A549 (cell line): ENCODE measurements at regions not wholly inside any gene's neighbourhood (a gene's known extent, or its start where the extent isn't known, plus 50 kb on each side); places are given as distances from the start of the nearest gene placed in this dataset.

Experiments
- ATAC-seq, 2 experiments: fragments of 200-7000 bp in 1 of 2; fragments of >200 bp in 1 of 2; cut with Nextera tagmentation in 1 of 2; cut with Tn5 transposase in 1 of 2; 3 replicates each; pipeline versions ENCODE4 v1.8.0 to v1.9.1; 2018 to 2020; ENCODE audit warnings: mild to moderate bottlenecking in 1 of 2, moderate library complexity in 1 of 2
- CTCF ChIA-PET: fragments of 300-600 bp; sonication (Branson Sonifier 250); formaldehyde crosslinking; extraction: SDS; loops from one replicate; lab custom pipeline; 2021; ENCODE audit warnings: antibody characterized with exemption, inconsistent platforms; lab: Yijun Ruan, JAX
- POLR2A ChIA-PET: fragments of 350-600 bp; formaldehyde crosslinking; extraction: SDS; loops from one replicate; lab custom pipeline; 2021; ENCODE audit warnings: antibody characterized with exemption, inconsistent platforms; lab: Yijun Ruan, JAX
- DNase-seq, 2 experiments: peaks; one replicate each; pipeline versions ENCODE4 v3.0.0 to v3.0.0-alpha.2; 2011 to 2016; ENCODE audit warnings: low read depth in 1 of 2, low spot score in 1 of 2
- FAIRE-seq: peaks from 2 replicates; lab custom pipeline; 2011; peaks lifted over from hg19 to GRCh38; lab: Jason Lieb, UNC
- H3K27ac ChIP-seq, 2 experiments: fragments of >200 bp; sonication (Bioruptor Twin); formaldehyde crosslinking; 3 replicates each; pipeline ENCODE4 v1.5.1; 2016 to 2017
- H3K4me1 ChIP-seq: fragments of >200 bp; sonication (Bioruptor Twin); formaldehyde crosslinking; 3 replicates; pipeline ENCODE4 v1.6.1; 2016
- H3K4me2 ChIP-seq: fragments of >200 bp; sonication (Bioruptor Twin); formaldehyde crosslinking; 3 replicates; pipeline ENCODE4 v1.6.1; 2016
- H3K4me3 ChIP-seq: fragments of >200 bp; sonication (Bioruptor Twin); formaldehyde crosslinking; 3 replicates; pipeline ENCODE4 v1.5.1; 2016
- H3K9me3 ChIP-seq: fragments of >200 bp; sonication (Bioruptor Twin); formaldehyde crosslinking; 3 replicates; pipeline ENCODE4 v1.6.1; 2016
- CEBPB ChIP-seq, 2 experiments: fragments of >200 bp in 1 of 2; sonication (Bioruptor Twin) in 1 of 2; formaldehyde crosslinking in 1 of 2; IDR thresholded peaks; 2 replicates each; pipeline ENCODE4 v1.6.1; 2012 to 2016
- CHD2 ChIP-seq: fragments of 150-350 bp; IDR thresholded peaks from 2 replicates; pipeline ENCODE4 v1.6.1; 2014; ENCODE audit warnings: low read length; ENCODE audit not compliant: partially characterized antibody
- ESRRA ChIP-seq: fragments of 150-350 bp; IDR thresholded peaks from 2 replicates; pipeline ENCODE4 v1.6.1; 2014; ENCODE audit warnings: mild to moderate bottlenecking, low read length, borderline replicate concordance
- FOXS1 ChIP-seq: fragments of 250-450 bp; sonication (Bioruptor Pico); IDR thresholded peaks from 2 replicates; pipeline ENCODE4 v1.5.0; 2020; ENCODE audit warnings: mild to moderate bottlenecking, moderate library complexity
- HEYL ChIP-seq: fragments of 250-450 bp; sonication (Bioruptor Pico); IDR thresholded peaks from 2 replicates; pipeline ENCODE4 v1.8.0; 2021; ENCODE audit warnings: mild to moderate bottlenecking, moderate library complexity
- HOXA7 ChIP-seq: fragments of 250-450 bp; sonication (Bioruptor Pico); IDR thresholded peaks from 2 replicates; pipeline ENCODE4 v1.5.0; 2020; ENCODE audit warnings: mild to moderate bottlenecking, moderate library complexity
- JUN ChIP-seq, 2 experiments: fragments of >200 bp; sonication (Bioruptor Twin); formaldehyde crosslinking; IDR thresholded peaks; 2 replicates in 1 of 2; 3 replicates in 1 of 2; pipeline ENCODE4 v1.6.1; 2016 to 2017
- JUNB ChIP-seq: fragments of >200 bp; sonication (Bioruptor Twin); formaldehyde crosslinking; IDR thresholded peaks from 2 replicates; pipeline ENCODE4 v1.6.1; 2016
- MAFK ChIP-seq: fragments of 450-650 bp; IDR thresholded peaks from 2 replicates; pipeline ENCODE4 v1.6.1; 2014; ENCODE audit not compliant: partially characterized antibody
- MAZ ChIP-seq: fragments of 150-350 bp; IDR thresholded peaks from 2 replicates; pipeline ENCODE4 v1.6.1; 2014; ENCODE audit warnings: antibody characterized with exemption, low read depth, low read length, borderline replicate concordance
- MYC ChIP-seq: IDR thresholded peaks from 2 replicates; pipeline ENCODE4 v1.6.1; 2012; ENCODE audit warnings: mild to moderate bottlenecking, inconsistent platforms, low read length, improper control_type of control experiment, borderline replicate concordance
- NFE2L2 ChIP-seq: fragments of 150-350 bp; conservative IDR thresholded peaks from 2 replicates; pipeline ENCODE4 v1.6.1; 2014; ENCODE audit warnings: low read length
- PHF8 ChIP-seq: fragments of 200-600 bp; sonication (generic); IDR thresholded peaks from 2 replicates; pipeline ENCODE4 v1.6.1; 2016; ENCODE audit warnings: low read depth, mild to moderate bottlenecking, antibody characterized with exemption, moderate library complexity, borderline replicate concordance
- RAD21 ChIP-seq, 2 experiments: fragments of >200 bp in 1 of 2; sonication (Bioruptor Twin) in 1 of 2; formaldehyde crosslinking in 1 of 2; IDR thresholded peaks in 1 of 2; conservative IDR thresholded peaks in 1 of 2; 2 replicates in 1 of 2; 3 replicates in 1 of 2; pipeline ENCODE4 v1.6.1; 2012 to 2018; ENCODE audit warnings: inconsistent platforms in 1 of 2
- TP53 ChIP-seq: fragments of 250-450 bp; sonication (Bioruptor Pico); IDR thresholded peaks from 2 replicates; pipeline ENCODE4 v1.5.0; 2021; ENCODE audit warnings: mild to moderate bottlenecking, moderate library complexity
- ZC3H11A ChIP-seq: fragments of 450-650 bp; IDR thresholded peaks from 2 replicates; pipeline ENCODE4 v1.6.1; 2014; ENCODE audit warnings: antibody characterized with exemption, mild to moderate bottlenecking
- ZNF302 ChIP-seq: fragments of 250-450 bp; sonication (Bioruptor Pico); IDR thresholded peaks from 2 replicates; pipeline ENCODE4 v1.9.0; 2021; ENCODE audit warnings: inconsistent platforms, mild to moderate bottlenecking, moderate library complexity
- WGBS: methylation state at CpG from one replicate; pipeline ENCODE4 v1.1.6; 2017; ENCODE audit errors: missing lambda C conversion rate; 5-methylcytosine and 5-hydroxymethylcytosine counted together
- TF ChIP-seq, protein P1 (sequence below): IDR thresholded peaks from 2 replicates; pipeline ENCODE4 v1.6.1; 2012
- TF ChIP-seq, protein P2 (sequence below): fragments of >200 bp; sonication (Bioruptor Twin); formaldehyde crosslinking; IDR thresholded peaks from 2 replicates; pipeline ENCODE4 v1.6.1; 2016
- TF ChIP-seq, protein P3 (sequence below): fragments of 450-650 bp; IDR thresholded peaks from 2 replicates; pipeline ENCODE4 v1.6.1; 2014; ENCODE audit warnings: antibody characterized with exemption
- TF ChIP-seq, protein P4 (sequence below): fragments of >200 bp; sonication (Bioruptor Twin); formaldehyde crosslinking; IDR thresholded peaks from 3 replicates; pipeline ENCODE4 v1.6.1; 2016
- TF ChIP-seq, protein P5 (sequence below): fragments of 250-450 bp; sonication (Bioruptor Pico); IDR thresholded peaks from 2 replicates; pipeline ENCODE4 v1.5.0; 2021; ENCODE audit warnings: mild to moderate bottlenecking, moderate library complexity, borderline replicate concordance
- TF ChIP-seq, protein P6 (sequence below): IDR thresholded peaks from 2 replicates; pipeline ENCODE4 v1.6.1; 2012

DNA sequence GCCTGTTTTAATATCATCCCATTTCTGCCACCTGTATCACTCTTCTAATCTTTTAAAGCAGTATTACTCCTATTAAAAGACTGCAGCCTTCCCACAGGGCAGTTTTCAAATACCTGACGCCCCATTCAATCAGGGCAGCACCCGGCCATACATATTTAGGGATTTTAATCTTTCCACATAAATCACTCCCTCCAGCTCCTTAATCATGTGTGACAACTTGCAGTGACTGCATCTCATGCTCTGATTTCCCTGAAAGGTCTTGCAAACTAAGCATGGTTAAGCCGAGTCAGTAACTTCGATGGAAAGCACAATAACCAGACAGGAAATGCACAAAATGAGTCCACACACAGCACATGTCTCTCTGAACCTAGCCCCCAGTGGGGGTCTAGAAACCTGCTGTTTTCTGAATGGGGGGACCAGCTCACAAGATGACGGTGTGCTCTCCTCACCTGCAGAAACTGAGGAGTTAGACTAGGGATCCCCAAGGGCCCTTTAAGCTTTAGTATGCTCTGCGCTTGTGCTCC, 116.9 kb upstream of the CREB1 start:
- no peak for FAIRE-seq
- CTCF ChIA-PET = interaction anchor here (0.7 to 1.1 kb wide), 2 partner anchors 10 to 223 kb away, joined by 3 read pairs; no protein-coding TSS in a partner anchor
- Histone ChIP-seq H3K4me3 (no peak overlapping the region), H3K4me2 (no peak overlapping the region), H3K9me3 (no peaks in the 10 kb centered on the region), H3K4me1 (peaks cover 17% of the 10 kb centered on the region), H3K27ac (no peak overlapping the region)
- ATAC-seq = no peak
- no peak for DNase-seq
- TF ChIP-seq, protein P1, sequence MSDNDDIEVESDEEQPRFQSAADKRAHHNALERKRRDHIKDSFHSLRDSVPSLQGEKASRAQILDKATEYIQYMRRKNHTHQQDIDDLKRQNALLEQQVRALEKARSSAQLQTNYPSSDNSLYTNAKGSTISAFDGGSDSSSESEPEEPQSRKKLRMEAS = no peak
- TF ChIP-seq RAD21 (conservative IDR thresholded peaks at IDR 0.05 in 1 of 2, IDR thresholded peaks at IDR 0.05 in 1 of 2) (no peak), MAFK (no peak), ESRRA (no peak)
- TF ChIP-seq, protein P2, sequence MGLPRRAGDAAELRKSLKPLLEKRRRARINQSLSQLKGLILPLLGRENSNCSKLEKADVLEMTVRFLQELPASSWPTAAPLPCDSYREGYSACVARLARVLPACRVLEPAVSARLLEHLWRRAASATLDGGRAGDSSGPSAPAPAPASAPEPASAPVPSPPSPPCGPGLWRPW = no peak
- TF ChIP-seq, protein P3, sequence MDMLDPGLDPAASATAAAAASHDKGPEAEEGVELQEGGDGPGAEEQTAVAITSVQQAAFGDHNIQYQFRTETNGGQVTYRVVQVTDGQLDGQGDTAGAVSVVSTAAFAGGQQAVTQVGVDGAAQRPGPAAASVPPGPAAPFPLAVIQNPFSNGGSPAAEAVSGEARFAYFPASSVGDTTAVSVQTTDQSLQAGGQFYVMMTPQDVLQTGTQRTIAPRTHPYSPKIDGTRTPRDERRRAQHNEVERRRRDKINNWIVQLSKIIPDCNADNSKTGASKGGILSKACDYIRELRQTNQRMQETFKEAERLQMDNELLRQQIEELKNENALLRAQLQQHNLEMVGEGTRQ = no peak
- TF ChIP-seq, protein P4, sequence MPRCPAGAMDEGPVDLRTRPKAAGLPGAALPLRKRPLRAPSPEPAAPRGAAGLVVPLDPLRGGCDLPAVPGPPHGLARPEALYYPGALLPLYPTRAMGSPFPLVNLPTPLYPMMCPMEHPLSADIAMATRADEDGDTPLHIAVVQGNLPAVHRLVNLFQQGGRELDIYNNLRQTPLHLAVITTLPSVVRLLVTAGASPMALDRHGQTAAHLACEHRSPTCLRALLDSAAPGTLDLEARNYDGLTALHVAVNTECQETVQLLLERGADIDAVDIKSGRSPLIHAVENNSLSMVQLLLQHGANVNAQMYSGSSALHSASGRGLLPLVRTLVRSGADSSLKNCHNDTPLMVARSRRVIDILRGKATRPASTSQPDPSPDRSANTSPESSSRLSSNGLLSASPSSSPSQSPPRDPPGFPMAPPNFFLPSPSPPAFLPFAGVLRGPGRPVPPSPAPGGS = no peak
- POLR2A ChIA-PET = no interaction called here
- 86% methylated on average over 6 of the region's 6 CpGs for WGBS

DNA sequence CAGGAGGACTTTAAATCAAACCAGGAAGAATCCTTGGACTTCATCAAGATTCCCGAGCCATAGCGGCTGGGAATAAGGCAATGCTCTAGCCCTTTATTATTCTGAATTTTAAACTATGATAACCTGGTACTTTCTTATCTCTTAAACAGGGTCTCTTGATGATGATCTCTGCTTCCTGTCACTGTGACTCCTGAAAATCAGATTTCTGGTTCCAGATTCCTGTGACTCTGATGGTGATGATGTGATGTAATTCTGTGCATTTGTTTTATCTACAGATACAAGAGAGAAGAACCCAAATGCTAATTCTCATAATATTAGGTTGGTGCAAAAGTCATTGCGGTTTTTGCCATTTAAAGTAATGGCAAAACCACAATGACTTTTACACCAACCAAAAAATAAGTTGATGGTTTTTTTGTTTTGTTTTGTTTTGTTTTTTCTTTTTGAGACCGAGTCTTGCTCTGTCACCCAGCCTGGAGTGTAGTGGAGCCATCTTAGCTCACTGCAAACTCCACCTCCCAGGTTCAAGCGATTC, 116.3 kb upstream of the CREB1 start:
- POLR2A ChIA-PET = no interaction called here
- CTCF ChIA-PET = no interaction called here
- 85% methylated on average over 5 of the region's 5 CpGs for WGBS
- H3K4me1 ChIP-seq = peaks cover 14% of the 10 kb centered on the region
- H3K4me2 ChIP-seq = no peak overlapping the region
- FAIRE-seq (no peak), ATAC-seq (no peak), DNase-seq (no peak)
- no peak for TF ChIP-seq HOXA7 (CRISPR knock-in tag)
- no peak for TF ChIP-seq HEYL (CRISPR knock-in tag)
- TF ChIP-seq ZC3H11A = no peak
- TF ChIP-seq JUNB = no peak
- no peak for TF ChIP-seq FOXS1 (CRISPR knock-in tag)
- no peak for TF ChIP-seq CHD2
- no peak for TF ChIP-seq MAFK
- no peak for TF ChIP-seq RAD21 (conservative IDR thresholded peaks at IDR 0.05 in 1 of 2, IDR thresholded peaks at IDR 0.05 in 1 of 2)
- TF ChIP-seq, protein P5, sequence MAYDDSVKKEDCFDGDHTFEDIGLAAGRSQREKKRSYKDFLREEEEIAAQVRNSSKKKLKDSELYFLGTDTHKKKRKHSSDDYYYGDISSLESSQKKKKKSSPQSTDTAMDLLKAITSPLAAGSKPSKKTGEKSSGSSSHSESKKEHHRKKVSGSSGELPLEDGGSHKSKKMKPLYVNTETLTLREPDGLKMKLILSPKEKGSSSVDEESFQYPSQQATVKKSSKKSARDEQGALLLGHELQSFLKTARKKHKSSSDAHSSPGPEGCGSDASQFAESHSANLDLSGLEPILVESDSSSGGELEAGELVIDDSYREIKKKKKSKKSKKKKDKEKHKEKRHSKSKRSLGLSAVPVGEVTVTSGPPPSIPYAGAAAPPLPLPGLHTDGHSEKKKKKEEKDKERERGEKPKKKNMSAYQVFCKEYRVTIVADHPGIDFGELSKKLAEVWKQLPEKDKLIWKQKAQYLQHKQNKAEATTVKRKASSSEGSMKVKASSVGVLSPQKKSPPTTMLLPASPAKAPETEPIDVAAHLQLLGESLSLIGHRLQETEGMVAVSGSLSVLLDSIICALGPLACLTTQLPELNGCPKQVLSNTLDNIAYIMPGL (CRISPR knock-in tag) = no peak
- no peak for TF ChIP-seq MAZ
- no peak for TF ChIP-seq NFE2L2
- TF ChIP-seq PHF8 = no peak
- no peak for TF ChIP-seq ZNF302 (CRISPR knock-in tag)
- no peak for TF ChIP-seq JUN (IDR thresholded peaks at IDR 0.05)
- TF ChIP-seq CEBPB (IDR thresholded peaks at IDR 0.05) = no peak
- TF ChIP-seq, protein P4 = no peak
- TF ChIP-seq, protein P2 = no peak
- TF ChIP-seq, protein P6, sequence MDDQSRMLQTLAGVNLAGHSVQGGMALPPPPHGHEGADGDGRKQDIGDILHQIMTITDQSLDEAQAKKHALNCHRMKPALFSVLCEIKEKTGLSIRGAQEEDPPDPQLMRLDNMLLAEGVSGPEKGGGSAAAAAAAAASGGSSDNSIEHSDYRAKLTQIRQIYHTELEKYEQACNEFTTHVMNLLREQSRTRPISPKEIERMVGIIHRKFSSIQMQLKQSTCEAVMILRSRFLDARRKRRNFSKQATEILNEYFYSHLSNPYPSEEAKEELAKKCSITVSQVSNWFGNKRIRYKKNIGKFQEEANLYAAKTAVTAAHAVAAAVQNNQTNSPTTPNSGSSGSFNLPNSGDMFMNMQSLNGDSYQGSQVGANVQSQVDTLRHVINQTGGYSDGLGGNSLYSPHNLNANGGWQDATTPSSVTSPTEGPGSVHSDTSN = no peak
- TF ChIP-seq MYC = no peak
- TF ChIP-seq TP53 (CRISPR knock-in tag) = no peak
- no peak overlapping the region for H3K27ac ChIP-seq
- no peak overlapping the region for H3K4me3 ChIP-seq
- H3K9me3 ChIP-seq = no peaks in the 10 kb centered on the region
